ENCODE measurements at regions not wholly inside any gene's neighbourhood (a gene's known extent, or its start where the extent isn't known, plus 50 kb on each side); places are given as distances from the start of the nearest gene placed in this dataset.
A peak's percentile ranks its signal among the peaks of the same experiment; 100 is the strongest.

DNA sequence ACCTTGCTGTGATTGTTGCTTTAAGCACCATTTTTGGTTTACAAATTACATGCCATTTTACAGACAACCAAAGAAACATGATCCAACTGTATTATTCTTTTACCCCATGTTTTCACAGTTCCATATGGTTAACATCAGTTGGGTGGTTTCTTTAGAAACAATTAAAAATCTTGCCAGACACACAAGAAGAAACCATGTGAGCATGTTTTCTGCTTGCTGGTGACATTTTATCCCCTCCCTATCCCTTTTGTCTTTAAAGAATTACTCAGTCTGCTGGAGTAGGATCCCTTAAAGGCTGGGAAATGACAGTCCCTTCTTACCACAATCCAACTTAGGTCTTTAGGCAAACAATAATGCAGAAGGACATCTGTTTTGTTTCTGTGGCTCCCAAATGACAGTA lies 121.8 kb upstream of the PLXNC1 start:
- H3K4me1 ChIP-seq: no peaks in the 10 kb centered on the region
- H3K27me3 ChIP-seq: no peaks in the 10 kb centered on the region
- no peak overlapping the region for H3K4me3 ChIP-seq
- no peaks in the 10 kb centered on the region for H3K36me3 ChIP-seq
- no peak overlapping the region for H3K27ac ChIP-seq
- DNase-seq: no peak
- TF ChIP-seq CTCF (IDR thresholded peaks at IDR 0.05) (no peak), POLR2A (IDR thresholded peaks at IDR 0.05) (no peak)
- H3K9me3 ChIP-seq: peaks cover 0 to 3% of the 10 kb centered on the region in 2 donors
- intact Hi-C loops (cut with DNase I; ENCODE audit: low total_unique reads): no loop called here

- H3K9me3 ChIP-seq: peaks cover 0 to 3% of the 10 kb centered on the region in 2 donors
- DNase-seq: no peak
- H3K27ac ChIP-seq: no peak overlapping the region
- TF ChIP-seq CTCF (IDR thresholded peaks at IDR 0.05): no peak
- no peak for TF ChIP-seq POLR2A (IDR thresholded peaks at IDR 0.05)
- no peaks in the 10 kb centered on the region for H3K4me1 ChIP-seq
- no peaks in the 10 kb centered on the region for H3K36me3 ChIP-seq
- no peaks in the 10 kb centered on the region for H3K27me3 ChIP-seq
- intact Hi-C loops (cut with DNase I; ENCODE audit: low total_unique reads): no loop called here
- H3K4me3 ChIP-seq: no peak overlapping the region
These were observed 120.8 kb upstream of the PLXNC1 start for GRCh38 chr12:94027561-94027960.

GRCh38 chr12:94031763-94032162 lies 116.6 kb upstream of the PLXNC1 start:
- DNase-seq: no peak
- Histone ChIP-seq H3K4me3 (no peak overlapping the region), H3K9me3 (no peaks in the 10 kb centered on the region), H3K4me1 (no peaks in the 10 kb centered on the region), H3K27me3 (no peaks in the 10 kb centered on the region), H3K27ac (peak overlapping the region in 1 of 2 donors; percentile 2), H3K36me3 (no peaks in the 10 kb centered on the region)
- intact Hi-C loops (cut with DNase I; ENCODE audit: low total_unique reads): no loop called here
- TF ChIP-seq CTCF (IDR thresholded peaks at IDR 0.05) (no peak), POLR2A (IDR thresholded peaks at IDR 0.05) (no peak)

DNA sequence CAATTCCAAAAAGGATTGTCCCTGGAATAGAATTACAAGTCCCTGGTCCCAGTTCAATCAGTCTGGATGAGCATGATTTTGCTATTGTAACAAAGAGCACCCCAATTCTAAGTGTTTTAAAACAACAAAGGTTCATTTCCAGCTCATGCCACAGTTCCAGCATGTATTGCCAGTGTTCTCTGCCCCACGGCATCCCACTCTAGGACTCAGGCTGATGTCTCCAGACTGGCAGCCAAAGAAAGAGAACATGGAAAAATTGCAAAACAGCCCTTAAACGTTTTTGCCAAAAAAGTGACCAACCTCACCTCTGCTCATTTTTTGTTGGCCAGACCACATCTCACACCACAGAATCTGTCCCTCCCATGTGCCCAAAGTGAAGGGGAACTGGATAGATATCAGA lies 116.0 kb upstream of the PLXNC1 start:
- Histone ChIP-seq H3K9me3 (no peaks in the 10 kb centered on the region), H3K4me3 (no peak overlapping the region), H3K27ac (peak overlapping the region in 1 of 2 donors; percentile 2), H3K36me3 (no peaks in the 10 kb centered on the region), H3K4me1 (no peaks in the 10 kb centered on the region), H3K27me3 (no peaks in the 10 kb centered on the region)
- intact Hi-C loops (cut with DNase I; ENCODE audit: low total_unique reads): no loop called here
- DNase-seq: peak; percentile 19 to 20
- no peak for TF ChIP-seq POLR2A (IDR thresholded peaks at IDR 0.05)
- TF ChIP-seq CTCF (IDR thresholded peaks at IDR 0.05): no peak

DNA sequence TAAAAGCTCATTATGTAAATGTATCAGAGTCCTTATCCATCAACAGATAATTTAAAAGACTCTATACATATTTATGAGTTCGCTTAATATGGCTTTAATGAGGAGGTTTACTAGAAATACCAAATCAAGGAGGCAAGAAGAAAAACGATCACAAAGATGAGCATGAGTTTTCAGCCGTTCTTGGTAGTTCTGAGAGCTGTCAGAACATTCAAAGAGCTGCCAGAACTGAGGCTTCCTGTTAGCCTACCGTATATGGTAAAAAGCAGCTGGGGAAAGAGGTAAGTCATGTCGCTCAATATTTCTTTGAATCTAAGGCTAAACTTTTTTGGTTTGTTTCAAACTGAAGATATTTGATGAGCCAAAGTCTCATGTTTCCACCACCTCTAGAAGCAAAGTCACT lies 115.3 kb upstream of the PLXNC1 start:
- intact Hi-C loops (cut with DNase I; ENCODE audit: low total_unique reads): no loop called here
- TF ChIP-seq CTCF (IDR thresholded peaks at IDR 0.05) (no peak), POLR2A (IDR thresholded peaks at IDR 0.05) (no peak)
- H3K4me3 ChIP-seq: no peak overlapping the region
- H3K9me3 ChIP-seq: no peaks in the 10 kb centered on the region
- no peak for DNase-seq
- no peaks in the 10 kb centered on the region for H3K4me1 ChIP-seq
- no peaks in the 10 kb centered on the region for H3K27me3 ChIP-seq
- no peaks in the 10 kb centered on the region for H3K36me3 ChIP-seq
- H3K27ac ChIP-seq: no peak overlapping the region

Data from uterus (tissue), 3 donors.